OCI-LY1 (cell line): ENCODE measurements at regions not wholly inside any gene's neighbourhood (a gene's known extent, or its start where the extent isn't known, plus 50 kb on each side); places are given as distances from the start of the nearest gene placed in this dataset.

Experiments
- H2AFZ ChIP-seq: fragments of 200-600 bp; sonication (generic), shearing (Covaris generic); 2 replicates; pipeline ENCODE4 v1.6.0; 2014; ENCODE audit warnings: antibody characterized with exemption, mild to moderate bottlenecking, low read length
- H3F3A ChIP-seq: fragments of 200-600 bp; sonication (generic), shearing (Covaris generic); 2 replicates; pipeline ENCODE4 v1.6.0; 2014; ENCODE audit warnings: mild to moderate bottlenecking, antibody characterized with exemption, low read length, moderate library complexity; ENCODE audit not compliant: insufficient read depth
- H3K27ac ChIP-seq: fragments of 200-600 bp; sonication (generic); 2 replicates; pipeline ENCODE4 v1.5.1; 2014; ENCODE audit warnings: low read length, mixed run types, mild to moderate bottlenecking, low read depth; ENCODE audit not compliant: poor library complexity, severe bottlenecking
- H3K27me3 ChIP-seq: fragments of 200-600 bp; sonication (generic); 2 replicates; pipeline ENCODE4 v1.6.0; 2014; ENCODE audit warnings: antibody characterized with exemption, mild to moderate bottlenecking, low read length, moderate library complexity; ENCODE audit not compliant: insufficient read depth
- H3K36me3 ChIP-seq: fragments of 200-600 bp; sonication (generic); 2 replicates; pipeline ENCODE4 v1.6.1; 2014; ENCODE audit warnings: mild to moderate bottlenecking, antibody characterized with exemption, low read length, moderate library complexity, mixed read lengths; ENCODE audit not compliant: insufficient read depth
- H3K4me1 ChIP-seq: fragments of 200-600 bp; sonication (generic); 2 replicates; pipeline ENCODE4 v1.5.1; 2014; ENCODE audit warnings: mild to moderate bottlenecking, low read length, moderate library complexity; ENCODE audit not compliant: insufficient read depth, severe bottlenecking
- H3K4me2 ChIP-seq: fragments of 200-600 bp; sonication (generic), shearing (Covaris generic); 2 replicates; pipeline ENCODE4 v1.6.1; 2014; ENCODE audit warnings: low read length
- H3K4me3 ChIP-seq: fragments of 200-600 bp; sonication (generic); 2 replicates; pipeline ENCODE4 v1.5.1; 2014; ENCODE audit warnings: low read length, low read depth, mild to moderate bottlenecking, mixed read lengths; ENCODE audit not compliant: poor library complexity, severe bottlenecking
- H3K79me2 ChIP-seq: fragments of 200-600 bp; shearing (Covaris generic); 2 replicates; pipeline ENCODE4 v1.6.1; 2016; ENCODE audit warnings: mixed run types, low read length, mixed read lengths; ENCODE audit not compliant: insufficient read depth
- H3K9ac ChIP-seq: fragments of 200-600 bp; sonication (generic), shearing (Covaris generic); 2 replicates; pipeline ENCODE4 v1.6.1; 2014; ENCODE audit warnings: mild to moderate bottlenecking, low read length, mixed read lengths
- H3K9me2 ChIP-seq: fragments of 200-600 bp; sonication (generic), shearing (Covaris generic); 2 replicates; pipeline ENCODE4 v1.6.1; 2014; ENCODE audit warnings: low read depth, mild to moderate bottlenecking, low read length, mixed read lengths
- H3K9me3 ChIP-seq: fragments of 200-600 bp; shearing (Covaris generic); 2 replicates; pipeline ENCODE4 v1.6.1; 2014; ENCODE audit warnings: low read length, mixed read lengths
- H4K20me1 ChIP-seq: fragments of 200-600 bp; sonication (generic), shearing (Covaris generic); 2 replicates; pipeline ENCODE4 v1.6.0; 2016; ENCODE audit warnings: mild to moderate bottlenecking, low read length; ENCODE audit not compliant: insufficient read depth
- EZH2 ChIP-seq: fragments of 200-600 bp; sonication (generic), shearing (Covaris generic); IDR thresholded peaks from 2 replicates; pipeline ENCODE4 v1.8.0; 2017; ENCODE audit warnings: borderline replicate concordance, mixed run types, mild to moderate bottlenecking, antibody characterized with exemption, low read length, moderate library complexity, mixed read lengths
- TF ChIP-seq, protein P1 (sequence below): fragments of 200-600 bp; sonication (generic), shearing (Covaris generic); IDR thresholded peaks from 2 replicates; pipeline ENCODE4 v1.5.1; 2017; ENCODE audit warnings: mild to moderate bottlenecking, antibody characterized with exemption, low read length, moderate library complexity, mixed read lengths

DNA sequence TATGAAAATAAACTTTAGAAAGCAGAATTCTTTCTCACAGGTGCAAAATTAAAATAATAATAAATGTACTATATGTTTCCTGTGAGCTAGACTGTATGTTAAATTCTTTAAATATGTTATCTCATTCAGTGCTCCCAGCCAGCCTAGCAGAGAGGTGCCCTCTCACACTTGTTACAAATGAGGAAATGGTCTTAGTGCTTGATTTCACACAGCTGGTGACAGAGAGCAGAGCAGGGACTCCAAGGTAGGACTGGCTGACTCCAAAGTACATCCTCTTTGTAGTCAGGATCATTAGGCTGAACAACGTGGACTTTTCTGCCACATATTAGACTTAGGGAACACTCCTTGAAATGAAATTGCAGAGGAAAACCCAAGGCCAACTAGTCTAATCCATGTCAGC is 72.0 kb upstream of the HHIP start:
- Histone ChIP-seq H3K27me3 (no peaks in the 10 kb centered on the region), H3K9me2 (no peaks in the 10 kb centered on the region), H3K4me2 (no peak overlapping the region), H2AFZ (no peak overlapping the region), H3K36me3 (no peaks in the 10 kb centered on the region), H3K27ac (no peak overlapping the region), H4K20me1 (no peaks in the 10 kb centered on the region), H3K9me3 (no peaks in the 10 kb centered on the region), H3K9ac (no peak overlapping the region), H3F3A (no peaks in the 10 kb centered on the region), H3K79me2 (no peaks in the 10 kb centered on the region), H3K4me1 (no peaks in the 10 kb centered on the region), H3K4me3 (no peak overlapping the region)
- TF ChIP-seq, protein P1, sequence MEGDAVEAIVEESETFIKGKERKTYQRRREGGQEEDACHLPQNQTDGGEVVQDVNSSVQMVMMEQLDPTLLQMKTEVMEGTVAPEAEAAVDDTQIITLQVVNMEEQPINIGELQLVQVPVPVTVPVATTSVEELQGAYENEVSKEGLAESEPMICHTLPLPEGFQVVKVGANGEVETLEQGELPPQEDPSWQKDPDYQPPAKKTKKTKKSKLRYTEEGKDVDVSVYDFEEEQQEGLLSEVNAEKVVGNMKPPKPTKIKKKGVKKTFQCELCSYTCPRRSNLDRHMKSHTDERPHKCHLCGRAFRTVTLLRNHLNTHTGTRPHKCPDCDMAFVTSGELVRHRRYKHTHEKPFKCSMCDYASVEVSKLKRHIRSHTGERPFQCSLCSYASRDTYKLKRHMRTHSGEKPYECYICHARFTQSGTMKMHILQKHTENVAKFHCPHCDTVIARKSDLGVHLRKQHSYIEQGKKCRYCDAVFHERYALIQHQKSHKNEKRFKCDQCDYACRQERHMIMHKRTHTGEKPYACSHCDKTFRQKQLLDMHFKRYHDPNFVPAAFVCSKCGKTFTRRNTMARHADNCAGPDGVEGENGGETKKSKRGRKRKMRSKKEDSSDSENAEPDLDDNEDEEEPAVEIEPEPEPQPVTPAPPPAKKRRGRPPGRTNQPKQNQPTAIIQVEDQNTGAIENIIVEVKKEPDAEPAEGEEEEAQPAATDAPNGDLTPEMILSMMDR: no peak
- no peak for TF ChIP-seq EZH2

DNA sequence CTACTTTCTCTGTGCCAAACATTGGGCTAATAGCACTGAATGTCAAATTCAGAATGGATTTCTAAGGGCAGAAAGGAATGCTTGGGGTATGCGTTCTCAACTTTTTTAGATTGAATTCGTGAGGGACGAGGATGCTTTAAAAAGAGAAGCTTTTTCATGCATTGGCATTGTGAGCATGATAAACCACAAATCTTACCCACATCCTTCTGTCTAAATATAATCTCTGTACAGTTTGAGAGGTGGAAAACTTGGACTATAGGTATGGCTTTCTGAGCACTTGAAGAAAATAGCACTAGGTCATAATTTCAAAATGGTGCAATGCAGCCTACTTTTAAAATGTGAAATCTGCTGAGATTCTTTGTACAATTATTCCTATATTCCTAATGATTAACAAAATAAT is 71.4 kb upstream of the HHIP start:
- Histone ChIP-seq H3K36me3 (no peaks in the 10 kb centered on the region), H3K4me2 (no peak overlapping the region), H3K27me3 (no peaks in the 10 kb centered on the region), H3K9me3 (no peaks in the 10 kb centered on the region), H4K20me1 (no peaks in the 10 kb centered on the region), H3K79me2 (no peaks in the 10 kb centered on the region), H3K4me1 (no peaks in the 10 kb centered on the region), H3K27ac (no peak overlapping the region), H3F3A (no peaks in the 10 kb centered on the region), H2AFZ (no peak overlapping the region), H3K4me3 (no peak overlapping the region), H3K9me2 (no peaks in the 10 kb centered on the region), H3K9ac (no peak overlapping the region)
- TF ChIP-seq, protein P1: no peak
- no peak for TF ChIP-seq EZH2

DNA sequence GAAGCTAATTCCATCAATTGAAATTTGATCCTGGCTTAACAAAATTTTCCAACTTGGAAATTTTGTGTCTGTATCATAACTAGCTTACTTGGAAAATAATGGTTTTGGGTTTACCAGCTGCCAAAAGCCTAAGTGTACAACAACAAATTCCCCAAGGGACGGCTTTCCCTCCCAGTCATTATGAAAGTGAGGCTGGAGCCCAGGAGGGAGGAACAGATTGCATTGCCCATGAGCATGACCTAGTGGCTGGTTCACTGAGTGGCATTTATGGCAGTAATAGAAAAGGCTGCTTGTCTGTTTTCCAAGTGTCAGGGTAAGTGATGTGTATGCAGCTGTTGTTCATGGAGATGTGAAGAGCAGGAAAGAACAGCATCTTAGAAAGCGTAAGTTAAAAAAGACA is 70.8 kb upstream of the HHIP start:
- Histone ChIP-seq H3K9me3 (no peaks in the 10 kb centered on the region), H3K27ac (no peak overlapping the region), H3K4me1 (no peaks in the 10 kb centered on the region), H3K9ac (no peak overlapping the region), H3F3A (no peaks in the 10 kb centered on the region), H3K4me2 (no peak overlapping the region), H3K36me3 (no peaks in the 10 kb centered on the region), H2AFZ (no peak overlapping the region), H3K9me2 (no peaks in the 10 kb centered on the region), H3K27me3 (no peaks in the 10 kb centered on the region), H3K79me2 (no peaks in the 10 kb centered on the region), H4K20me1 (no peaks in the 10 kb centered on the region), H3K4me3 (no peak overlapping the region)
- TF ChIP-seq, protein P1: no peak
- TF ChIP-seq EZH2: no peak
